ENCODE measurements at regions not wholly inside any gene's neighbourhood (a gene's known extent, or its start where the extent isn't known, plus 50 kb on each side); places are given as distances from the start of the nearest gene placed in this dataset.
"Not testable (repeated sequence)": the region's sequence is repeated elsewhere in the genome, so short reads cannot be mapped to it uniquely, and the experiment has no call there.

DNA sequence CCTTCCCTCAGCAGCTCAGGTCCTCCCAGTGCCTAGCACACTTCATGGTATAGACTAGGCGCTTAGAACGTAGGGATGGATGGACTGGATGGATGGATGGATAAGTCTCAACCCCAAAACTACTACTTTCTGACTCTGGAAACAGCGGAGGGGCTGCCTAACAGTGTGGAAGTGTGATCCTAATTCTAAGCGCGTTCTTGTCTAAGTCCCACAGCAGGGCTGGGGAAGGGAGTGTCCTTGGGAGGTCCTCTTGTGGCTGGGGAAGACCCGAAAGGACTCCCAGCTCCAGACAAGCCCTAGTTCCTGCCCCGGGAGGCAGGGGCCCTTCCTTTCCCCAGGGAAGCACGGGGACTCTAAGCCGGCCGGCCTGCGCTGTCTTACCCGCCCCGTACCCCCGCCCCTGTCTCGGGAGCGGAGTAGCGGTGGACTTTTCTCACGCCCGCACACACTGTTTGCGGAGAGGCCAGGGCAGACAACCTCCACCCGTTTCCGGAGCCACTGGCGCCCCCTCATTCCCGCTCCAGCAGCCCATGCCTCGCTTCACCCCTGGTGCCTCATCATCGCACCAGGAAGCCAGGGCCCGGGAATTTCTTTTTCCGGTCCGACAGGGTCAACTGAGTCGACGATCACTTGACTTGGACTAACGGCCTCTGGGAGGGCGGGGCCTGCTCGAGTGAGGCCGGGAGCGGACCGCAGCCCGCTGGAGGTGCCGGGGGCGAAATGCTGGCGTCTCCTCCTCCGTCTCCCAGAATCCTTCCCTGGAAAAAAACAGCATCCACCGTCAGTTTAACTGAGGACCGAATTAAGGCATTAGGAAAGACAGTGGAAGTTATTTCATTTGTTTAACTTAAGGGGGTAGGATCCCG, 133.3 kb downstream of the TBC1D2B start:
- Histone ChIP-seq H3K9me2 (ENCODE audit: insufficient read depth, low read length) (no peaks in the 10 kb centered on the region), H3K36me3 (ENCODE audit: insufficient read depth, low read length) (no peaks in the 10 kb centered on the region), H3K27ac (ENCODE audit: low read length) (no peak overlapping the region), H3K9me3 (ENCODE audit: low read length) (no peaks in the 10 kb centered on the region), H3F3A (ENCODE audit: insufficient read depth, low read length, poor library complexity, severe bottlenecking) (no peaks in the 10 kb centered on the region), H3K4me3 (ENCODE audit: low read length) (peak overlapping the region; percentile 51), H3K9ac (ENCODE audit: low read length) (no peak overlapping the region), H3K27me3 (ENCODE audit: insufficient read depth, low read depth, low read length) (no peaks in the 10 kb centered on the region), H4K20me1 (ENCODE audit: insufficient read depth) (no peaks in the 10 kb centered on the region), H3K4me2 (ENCODE audit: low read length) (no peak overlapping the region), H3K79me2 (replicated peaks; ENCODE audit: insufficient read depth, low read length) (no peaks in the 10 kb centered on the region), H2AFZ (ENCODE audit: low read depth, low read length) (no peak overlapping the region)
- TF ChIP-seq SMC3 (conservative IDR thresholded peaks at IDR 0.05; ENCODE audit: poor library complexity) (no peak), TAF1 (IDR thresholded peaks at IDR 0.05; ENCODE audit: low read depth) (no peak), RAD21 (conservative IDR thresholded peaks at IDR 0.05) (no peak)

DNA sequence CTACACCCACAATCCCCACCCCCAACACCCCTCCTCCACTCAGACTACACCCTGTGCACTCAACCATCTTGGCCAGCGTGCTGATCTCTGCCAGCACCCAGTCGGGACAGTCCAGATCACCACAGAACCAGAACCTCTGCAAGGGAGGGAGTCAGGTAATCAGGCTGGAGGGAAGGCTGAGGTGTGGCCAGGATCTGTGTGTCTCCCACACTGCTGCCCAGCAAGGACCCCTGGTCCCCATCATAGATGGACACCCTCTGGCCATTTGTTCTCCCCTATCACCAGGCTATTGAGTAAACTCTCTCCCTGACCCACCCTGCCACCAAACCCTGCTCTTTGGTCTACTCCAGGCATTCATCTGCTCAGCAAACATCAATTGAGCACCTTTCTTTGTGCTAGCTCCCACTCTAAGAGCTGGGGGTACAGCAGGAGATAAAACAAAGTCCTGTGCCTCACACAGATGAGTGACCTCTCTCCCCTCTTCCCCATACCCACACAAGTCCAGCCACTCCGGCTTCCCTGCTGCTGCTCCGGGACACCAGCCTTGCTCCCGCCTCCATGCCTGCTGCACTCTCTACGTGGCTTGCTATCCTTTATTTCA, 134.8 kb downstream of the TBC1D2B start:
- Histone ChIP-seq H3K9me2 (ENCODE audit: insufficient read depth, low read length) (no peaks in the 10 kb centered on the region), H2AFZ (ENCODE audit: low read depth, low read length) (no peak overlapping the region), H3K4me2 (ENCODE audit: low read length) (no peak overlapping the region), H3F3A (ENCODE audit: insufficient read depth, low read length, poor library complexity, severe bottlenecking) (no peaks in the 10 kb centered on the region), H3K79me2 (replicated peaks; ENCODE audit: insufficient read depth, low read length) (no peaks in the 10 kb centered on the region), H3K36me3 (ENCODE audit: insufficient read depth, low read length) (no peaks in the 10 kb centered on the region), H3K9ac (ENCODE audit: low read length) (no peak overlapping the region), H3K27me3 (ENCODE audit: insufficient read depth, low read depth, low read length) (no peaks in the 10 kb centered on the region), H3K9me3 (ENCODE audit: low read length) (no peaks in the 10 kb centered on the region), H3K27ac (ENCODE audit: low read length) (no peak overlapping the region), H3K4me3 (ENCODE audit: low read length) (no peak overlapping the region), H4K20me1 (ENCODE audit: insufficient read depth) (no peaks in the 10 kb centered on the region)
- TF ChIP-seq MXI1 (conservative IDR thresholded peaks at IDR 0.05; ENCODE audit: poor library complexity, severe bottlenecking), result no peak
- no peak for TF ChIP-seq RAD21 (conservative IDR thresholded peaks at IDR 0.05)
- no peak for TF ChIP-seq EZH2 (IDR thresholded peaks at IDR 0.05; ENCODE audit: borderline replicate concordance, insufficient read depth, low read length, poor library complexity, severe bottlenecking)
- TF ChIP-seq EP300 (conservative IDR thresholded peaks at IDR 0.05; ENCODE audit: poor library complexity, severe bottlenecking), result no peak
- TF ChIP-seq TAF1 (IDR thresholded peaks at IDR 0.05; ENCODE audit: low read depth), result no peak
- TF ChIP-seq SMC3 (conservative IDR thresholded peaks at IDR 0.05; ENCODE audit: poor library complexity), result no peak
- TF ChIP-seq, protein P1, sequence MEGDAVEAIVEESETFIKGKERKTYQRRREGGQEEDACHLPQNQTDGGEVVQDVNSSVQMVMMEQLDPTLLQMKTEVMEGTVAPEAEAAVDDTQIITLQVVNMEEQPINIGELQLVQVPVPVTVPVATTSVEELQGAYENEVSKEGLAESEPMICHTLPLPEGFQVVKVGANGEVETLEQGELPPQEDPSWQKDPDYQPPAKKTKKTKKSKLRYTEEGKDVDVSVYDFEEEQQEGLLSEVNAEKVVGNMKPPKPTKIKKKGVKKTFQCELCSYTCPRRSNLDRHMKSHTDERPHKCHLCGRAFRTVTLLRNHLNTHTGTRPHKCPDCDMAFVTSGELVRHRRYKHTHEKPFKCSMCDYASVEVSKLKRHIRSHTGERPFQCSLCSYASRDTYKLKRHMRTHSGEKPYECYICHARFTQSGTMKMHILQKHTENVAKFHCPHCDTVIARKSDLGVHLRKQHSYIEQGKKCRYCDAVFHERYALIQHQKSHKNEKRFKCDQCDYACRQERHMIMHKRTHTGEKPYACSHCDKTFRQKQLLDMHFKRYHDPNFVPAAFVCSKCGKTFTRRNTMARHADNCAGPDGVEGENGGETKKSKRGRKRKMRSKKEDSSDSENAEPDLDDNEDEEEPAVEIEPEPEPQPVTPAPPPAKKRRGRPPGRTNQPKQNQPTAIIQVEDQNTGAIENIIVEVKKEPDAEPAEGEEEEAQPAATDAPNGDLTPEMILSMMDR (IDR thresholded peaks at IDR 0.05; ENCODE audit: poor library complexity, severe bottlenecking), result no peak
- no peak for TF ChIP-seq POLR2AphosphoS5 (IDR thresholded peaks at IDR 0.05)
- TF ChIP-seq, protein P2, sequence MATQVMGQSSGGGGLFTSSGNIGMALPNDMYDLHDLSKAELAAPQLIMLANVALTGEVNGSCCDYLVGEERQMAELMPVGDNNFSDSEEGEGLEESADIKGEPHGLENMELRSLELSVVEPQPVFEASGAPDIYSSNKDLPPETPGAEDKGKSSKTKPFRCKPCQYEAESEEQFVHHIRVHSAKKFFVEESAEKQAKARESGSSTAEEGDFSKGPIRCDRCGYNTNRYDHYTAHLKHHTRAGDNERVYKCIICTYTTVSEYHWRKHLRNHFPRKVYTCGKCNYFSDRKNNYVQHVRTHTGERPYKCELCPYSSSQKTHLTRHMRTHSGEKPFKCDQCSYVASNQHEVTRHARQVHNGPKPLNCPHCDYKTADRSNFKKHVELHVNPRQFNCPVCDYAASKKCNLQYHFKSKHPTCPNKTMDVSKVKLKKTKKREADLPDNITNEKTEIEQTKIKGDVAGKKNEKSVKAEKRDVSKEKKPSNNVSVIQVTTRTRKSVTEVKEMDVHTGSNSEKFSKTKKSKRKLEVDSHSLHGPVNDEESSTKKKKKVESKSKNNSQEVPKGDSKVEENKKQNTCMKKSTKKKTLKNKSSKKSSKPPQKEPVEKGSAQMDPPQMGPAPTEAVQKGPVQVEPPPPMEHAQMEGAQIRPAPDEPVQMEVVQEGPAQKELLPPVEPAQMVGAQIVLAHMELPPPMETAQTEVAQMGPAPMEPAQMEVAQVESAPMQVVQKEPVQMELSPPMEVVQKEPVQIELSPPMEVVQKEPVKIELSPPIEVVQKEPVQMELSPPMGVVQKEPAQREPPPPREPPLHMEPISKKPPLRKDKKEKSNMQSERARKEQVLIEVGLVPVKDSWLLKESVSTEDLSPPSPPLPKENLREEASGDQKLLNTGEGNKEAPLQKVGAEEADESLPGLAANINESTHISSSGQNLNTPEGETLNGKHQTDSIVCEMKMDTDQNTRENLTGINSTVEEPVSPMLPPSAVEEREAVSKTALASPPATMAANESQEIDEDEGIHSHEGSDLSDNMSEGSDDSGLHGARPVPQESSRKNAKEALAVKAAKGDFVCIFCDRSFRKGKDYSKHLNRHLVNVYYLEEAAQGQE (IDR thresholded peaks at IDR 0.05; ENCODE audit: borderline replicate concordance), result no peak

DNA sequence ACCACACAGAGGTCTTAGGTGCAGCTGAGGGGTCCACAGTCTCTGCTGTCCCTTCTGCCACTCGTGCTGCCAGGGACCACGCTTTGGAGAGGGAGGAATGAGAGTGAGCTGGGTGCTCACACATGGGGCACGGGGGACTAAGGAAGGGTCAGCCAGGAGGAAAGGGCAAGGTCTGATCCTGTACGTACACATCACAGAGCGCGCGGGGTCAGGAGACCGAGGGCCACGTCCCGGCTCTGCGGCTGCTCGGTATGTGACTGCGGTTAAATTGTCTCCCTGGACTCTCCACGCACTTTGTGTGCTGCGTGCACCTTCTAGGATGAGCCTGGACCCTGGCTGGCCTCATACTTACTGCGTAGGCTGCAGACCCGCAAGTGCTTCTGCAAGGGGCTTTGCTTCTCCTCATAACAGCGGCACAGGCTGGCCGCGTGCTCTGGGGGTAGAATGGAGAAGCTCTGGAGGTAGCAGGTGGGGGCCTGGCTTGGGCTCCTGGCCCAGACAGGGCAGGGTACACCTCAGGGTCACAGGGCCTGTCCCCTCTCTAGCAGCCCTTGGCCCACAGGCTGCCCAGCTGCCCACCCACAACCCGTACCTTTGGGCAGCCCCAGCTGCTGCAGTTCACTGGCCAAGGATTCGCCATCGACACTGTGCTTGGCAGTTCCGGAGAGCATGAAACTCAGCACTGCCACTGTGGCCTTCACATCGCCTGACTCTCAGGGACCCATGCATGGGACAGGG, 136.3 kb downstream of the TBC1D2B start:
- H3K36me3 ChIP-seq (ENCODE audit: insufficient read depth, low read length); H3K27me3 ChIP-seq (ENCODE audit: insufficient read depth, low read depth, low read length); H3K4me3 ChIP-seq (ENCODE audit: low read length); H3K9me3 ChIP-seq (ENCODE audit: low read length); H4K20me1 ChIP-seq (ENCODE audit: insufficient read depth); H2AFZ ChIP-seq (ENCODE audit: low read depth, low read length); H3F3A ChIP-seq (ENCODE audit: insufficient read depth, low read length, poor library complexity, severe bottlenecking); H3K4me2 ChIP-seq (ENCODE audit: low read length); H3K9me2 ChIP-seq (ENCODE audit: insufficient read depth, low read length); H3K79me2 ChIP-seq (replicated peaks; ENCODE audit: insufficient read depth, low read length); H3K27ac ChIP-seq (ENCODE audit: low read length); H3K9ac ChIP-seq (ENCODE audit: low read length): not testable (repeated sequence)

Data from neural cell (in vitro differentiated cells).